ENCODE measurements at regions not wholly inside any gene's neighbourhood (a gene's known extent, or its start where the extent isn't known, plus 50 kb on each side); places are given as distances from the start of the nearest gene placed in this dataset.

DNA sequence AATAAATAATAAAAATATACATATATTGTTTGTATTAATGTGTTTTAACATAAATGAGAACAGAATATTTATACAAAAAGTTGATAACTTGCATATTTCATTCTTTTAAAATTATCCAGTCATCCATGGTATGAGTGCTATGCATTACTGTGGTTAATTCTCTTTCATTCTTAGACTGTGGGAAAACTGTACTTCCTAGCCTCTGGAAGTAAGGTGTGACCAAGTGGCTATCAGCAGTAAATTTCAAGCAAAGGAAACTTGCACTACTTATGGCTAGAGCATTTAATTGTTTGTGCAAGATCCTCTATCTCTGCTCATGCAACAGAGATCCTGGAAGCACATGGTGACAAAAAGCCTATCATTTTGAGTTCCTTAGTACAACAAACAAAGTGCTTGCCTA lies 1054.5 kb upstream of the PABPC4L start:
- no peaks in the 10 kb centered on the region for H3K4me1 ChIP-seq (ENCODE audit: insufficient read depth)
- ATAC-seq (no peak), DNase-seq (ENCODE audit: low spot score) (no peak)
- no peaks in the 10 kb centered on the region for H3K4me1 Mint-ChIP-seq
- H4K20me1 ChIP-seq (replicated peaks; ENCODE audit: insufficient read depth) = no peaks in the 10 kb centered on the region
- H3K27ac ChIP-seq (ENCODE audit: low read depth) = no peak overlapping the region
- H3K4me2 ChIP-seq = no peak overlapping the region
- no peaks in the 10 kb centered on the region for H3K27me3 Mint-ChIP-seq (ENCODE audit: insufficient read depth, low read depth, poor library complexity)
- H3K4me3 Mint-ChIP-seq = no peak overlapping the region
- no peaks in the 10 kb centered on the region for H3K36me3 ChIP-seq (ENCODE audit: insufficient read depth)
- peak overlapping the region; percentile 24; the same call in 1 of the 2 replicates for H3K27ac Mint-ChIP-seq
- H3K4me3 ChIP-seq = no peak overlapping the region
- no peaks in the 10 kb centered on the region for H3K9me3 Mint-ChIP-seq
- H3K36me3 Mint-ChIP-seq (ENCODE audit: low read depth) = no peaks in the 10 kb centered on the region
- H2AFZ ChIP-seq = peak overlapping the region; percentile 53; the same call in 1 of the 2 replicates
- no peaks in the 10 kb centered on the region for H3K9me2 ChIP-seq (ENCODE audit: insufficient read depth)
- no peaks in the 10 kb centered on the region for H3F3A ChIP-seq (replicated peaks; ENCODE audit: low read depth)
- TF ChIP-seq EZH2phosphoT487 (IDR thresholded peaks at IDR 0.05; ENCODE audit: unreplicated experiment) (no peak), POLR2AphosphoS5 (IDR thresholded peaks at IDR 0.05; ENCODE audit: low read depth) (no peak), CREB1 (CRISPR knock-in tag; IDR thresholded peaks at IDR 0.05; ENCODE audit: low read depth) (no peak), EZH2 (IDR thresholded peaks at IDR 0.05; ENCODE audit: low read depth, unreplicated experiment) (no peak), ZNF114 (CRISPR knock-in tag; IDR thresholded peaks at IDR 0.05) (no peak), ZNF331 (CRISPR knock-in tag; IDR thresholded peaks at IDR 0.05; ENCODE audit: low read depth) (no peak), ETS1 (IDR thresholded peaks at IDR 0.05) (no peak), JUNB (IDR thresholded peaks at IDR 0.05; ENCODE audit: unreplicated experiment) (no peak), STAT1 (IDR thresholded peaks at IDR 0.05; ENCODE audit: unreplicated experiment) (no peak), NANOG (IDR thresholded peaks at IDR 0.05; ENCODE audit: borderline replicate concordance) (no peak)
- TF ChIP-seq, protein P1, sequence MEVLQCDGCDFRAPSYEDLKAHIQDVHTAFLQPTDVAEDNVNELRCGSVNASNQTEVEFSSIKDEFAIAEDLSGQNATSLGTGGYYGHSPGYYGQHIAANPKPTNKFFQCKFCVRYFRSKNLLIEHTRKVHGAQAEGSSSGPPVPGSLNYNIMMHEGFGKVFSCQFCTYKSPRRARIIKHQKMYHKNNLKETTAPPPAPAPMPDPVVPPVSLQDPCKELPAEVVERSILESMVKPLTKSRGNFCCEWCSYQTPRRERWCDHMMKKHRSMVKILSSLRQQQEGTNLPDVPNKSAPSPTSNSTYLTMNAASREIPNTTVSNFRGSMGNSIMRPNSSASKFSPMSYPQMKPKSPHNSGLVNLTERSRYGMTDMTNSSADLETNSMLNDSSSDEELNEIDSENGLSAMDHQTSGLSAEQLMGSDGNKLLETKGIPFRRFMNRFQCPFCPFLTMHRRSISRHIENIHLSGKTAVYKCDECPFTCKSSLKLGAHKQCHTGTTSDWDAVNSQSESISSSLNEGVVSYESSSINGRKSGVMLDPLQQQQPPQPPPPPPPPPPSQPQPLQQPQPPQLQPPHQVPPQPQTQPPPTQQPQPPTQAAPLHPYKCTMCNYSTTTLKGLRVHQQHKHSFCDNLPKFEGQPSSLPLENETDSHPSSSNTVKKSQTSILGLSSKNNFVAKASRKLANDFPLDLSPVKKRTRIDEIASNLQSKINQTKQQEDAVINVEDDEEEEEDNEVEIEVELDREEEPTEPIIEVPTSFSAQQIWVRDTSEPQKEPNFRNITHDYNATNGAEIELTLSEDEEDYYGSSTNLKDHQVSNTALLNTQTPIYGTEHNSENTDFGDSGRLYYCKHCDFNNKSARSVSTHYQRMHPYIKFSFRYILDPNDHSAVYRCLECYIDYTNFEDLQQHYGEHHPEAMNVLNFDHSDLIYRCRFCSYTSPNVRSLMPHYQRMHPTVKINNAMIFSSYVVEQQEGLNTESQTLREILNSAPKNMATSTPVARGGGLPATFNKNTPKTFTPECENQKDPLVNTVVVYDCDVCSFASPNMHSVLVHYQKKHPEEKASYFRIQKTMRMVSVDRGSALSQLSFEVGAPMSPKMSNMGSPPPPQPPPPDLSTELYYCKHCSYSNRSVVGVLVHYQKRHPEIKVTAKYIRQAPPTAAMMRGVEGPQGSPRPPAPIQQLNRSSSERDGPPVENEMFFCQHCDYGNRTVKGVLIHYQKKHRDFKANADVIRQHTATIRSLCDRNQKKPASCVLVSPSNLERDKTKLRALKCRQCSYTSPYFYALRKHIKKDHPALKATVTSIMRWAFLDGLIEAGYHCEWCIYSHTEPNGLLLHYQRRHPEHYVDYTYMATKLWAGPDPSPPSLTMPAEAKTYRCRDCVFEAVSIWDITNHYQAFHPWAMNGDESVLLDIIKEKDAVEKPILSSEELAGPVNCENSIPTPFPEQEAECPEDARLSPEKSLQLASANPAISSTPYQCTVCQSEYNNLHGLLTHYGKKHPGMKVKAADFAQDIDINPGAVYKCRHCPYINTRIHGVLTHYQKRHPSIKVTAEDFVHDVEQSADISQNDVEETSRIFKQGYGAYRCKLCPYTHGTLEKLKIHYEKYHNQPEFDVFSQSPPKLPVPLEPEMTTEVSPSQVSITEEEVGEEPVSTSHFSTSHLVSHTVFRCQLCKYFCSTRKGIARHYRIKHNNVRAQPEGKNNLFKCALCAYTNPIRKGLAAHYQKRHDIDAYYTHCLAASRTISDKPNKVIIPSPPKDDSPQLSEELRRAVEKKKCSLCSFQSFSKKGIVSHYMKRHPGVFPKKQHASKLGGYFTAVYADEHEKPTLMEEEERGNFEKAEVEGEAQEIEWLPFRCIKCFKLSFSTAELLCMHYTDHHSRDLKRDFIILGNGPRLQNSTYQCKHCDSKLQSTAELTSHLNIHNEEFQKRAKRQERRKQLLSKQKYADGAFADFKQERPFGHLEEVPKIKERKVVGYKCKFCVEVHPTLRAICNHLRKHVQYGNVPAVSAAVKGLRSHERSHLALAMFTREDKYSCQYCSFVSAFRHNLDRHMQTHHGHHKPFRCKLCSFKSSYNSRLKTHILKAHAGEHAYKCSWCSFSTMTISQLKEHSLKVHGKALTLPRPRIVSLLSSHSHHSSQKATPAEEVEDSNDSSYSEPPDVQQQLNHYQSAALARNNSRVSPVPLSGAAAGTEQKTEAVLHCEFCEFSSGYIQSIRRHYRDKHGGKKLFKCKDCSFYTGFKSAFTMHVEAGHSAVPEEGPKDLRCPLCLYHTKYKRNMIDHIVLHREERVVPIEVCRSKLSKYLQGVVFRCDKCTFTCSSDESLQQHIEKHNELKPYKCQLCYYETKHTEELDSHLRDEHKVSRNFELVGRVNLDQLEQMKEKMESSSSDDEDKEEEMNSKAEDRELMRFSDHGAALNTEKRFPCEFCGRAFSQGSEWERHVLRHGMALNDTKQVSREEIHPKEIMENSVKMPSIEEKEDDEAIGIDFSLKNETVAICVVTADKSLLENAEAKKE (CRISPR knock-in tag; IDR thresholded peaks at IDR 0.05) = no peak
- TF ChIP-seq, protein P2, sequence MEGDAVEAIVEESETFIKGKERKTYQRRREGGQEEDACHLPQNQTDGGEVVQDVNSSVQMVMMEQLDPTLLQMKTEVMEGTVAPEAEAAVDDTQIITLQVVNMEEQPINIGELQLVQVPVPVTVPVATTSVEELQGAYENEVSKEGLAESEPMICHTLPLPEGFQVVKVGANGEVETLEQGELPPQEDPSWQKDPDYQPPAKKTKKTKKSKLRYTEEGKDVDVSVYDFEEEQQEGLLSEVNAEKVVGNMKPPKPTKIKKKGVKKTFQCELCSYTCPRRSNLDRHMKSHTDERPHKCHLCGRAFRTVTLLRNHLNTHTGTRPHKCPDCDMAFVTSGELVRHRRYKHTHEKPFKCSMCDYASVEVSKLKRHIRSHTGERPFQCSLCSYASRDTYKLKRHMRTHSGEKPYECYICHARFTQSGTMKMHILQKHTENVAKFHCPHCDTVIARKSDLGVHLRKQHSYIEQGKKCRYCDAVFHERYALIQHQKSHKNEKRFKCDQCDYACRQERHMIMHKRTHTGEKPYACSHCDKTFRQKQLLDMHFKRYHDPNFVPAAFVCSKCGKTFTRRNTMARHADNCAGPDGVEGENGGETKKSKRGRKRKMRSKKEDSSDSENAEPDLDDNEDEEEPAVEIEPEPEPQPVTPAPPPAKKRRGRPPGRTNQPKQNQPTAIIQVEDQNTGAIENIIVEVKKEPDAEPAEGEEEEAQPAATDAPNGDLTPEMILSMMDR (conservative IDR thresholded peaks at IDR 0.05; ENCODE audit: low read depth in 2 of 2) = no peak
- TF ChIP-seq, protein P3, sequence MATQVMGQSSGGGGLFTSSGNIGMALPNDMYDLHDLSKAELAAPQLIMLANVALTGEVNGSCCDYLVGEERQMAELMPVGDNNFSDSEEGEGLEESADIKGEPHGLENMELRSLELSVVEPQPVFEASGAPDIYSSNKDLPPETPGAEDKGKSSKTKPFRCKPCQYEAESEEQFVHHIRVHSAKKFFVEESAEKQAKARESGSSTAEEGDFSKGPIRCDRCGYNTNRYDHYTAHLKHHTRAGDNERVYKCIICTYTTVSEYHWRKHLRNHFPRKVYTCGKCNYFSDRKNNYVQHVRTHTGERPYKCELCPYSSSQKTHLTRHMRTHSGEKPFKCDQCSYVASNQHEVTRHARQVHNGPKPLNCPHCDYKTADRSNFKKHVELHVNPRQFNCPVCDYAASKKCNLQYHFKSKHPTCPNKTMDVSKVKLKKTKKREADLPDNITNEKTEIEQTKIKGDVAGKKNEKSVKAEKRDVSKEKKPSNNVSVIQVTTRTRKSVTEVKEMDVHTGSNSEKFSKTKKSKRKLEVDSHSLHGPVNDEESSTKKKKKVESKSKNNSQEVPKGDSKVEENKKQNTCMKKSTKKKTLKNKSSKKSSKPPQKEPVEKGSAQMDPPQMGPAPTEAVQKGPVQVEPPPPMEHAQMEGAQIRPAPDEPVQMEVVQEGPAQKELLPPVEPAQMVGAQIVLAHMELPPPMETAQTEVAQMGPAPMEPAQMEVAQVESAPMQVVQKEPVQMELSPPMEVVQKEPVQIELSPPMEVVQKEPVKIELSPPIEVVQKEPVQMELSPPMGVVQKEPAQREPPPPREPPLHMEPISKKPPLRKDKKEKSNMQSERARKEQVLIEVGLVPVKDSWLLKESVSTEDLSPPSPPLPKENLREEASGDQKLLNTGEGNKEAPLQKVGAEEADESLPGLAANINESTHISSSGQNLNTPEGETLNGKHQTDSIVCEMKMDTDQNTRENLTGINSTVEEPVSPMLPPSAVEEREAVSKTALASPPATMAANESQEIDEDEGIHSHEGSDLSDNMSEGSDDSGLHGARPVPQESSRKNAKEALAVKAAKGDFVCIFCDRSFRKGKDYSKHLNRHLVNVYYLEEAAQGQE (IDR thresholded peaks at IDR 0.05; ENCODE audit: unreplicated experiment) = no peak
- no peaks in the 10 kb centered on the region for H3K27me3 ChIP-seq (ENCODE audit: insufficient read depth)
- no peaks in the 10 kb centered on the region for H3K79me2 ChIP-seq (replicated peaks; ENCODE audit: insufficient read depth)
